ENCODE measurements at regions not wholly inside any gene's neighbourhood (a gene's known extent, or its start where the extent isn't known, plus 50 kb on each side); places are given as distances from the start of the nearest gene placed in this dataset.

- Histone ChIP-seq H3K27me3 (ENCODE audit: control insufficient read depth, insufficient read depth, low read length) (peaks cover 6% of the 10 kb centered on the region), H3K4me1 (ENCODE audit: control insufficient read depth, insufficient read depth, low read length) (peaks cover 9% of the 10 kb centered on the region), H3K36me3 (ENCODE audit: insufficient read depth, low read length) (no peaks in the 10 kb centered on the region), H3K4me3 (ENCODE audit: low read length) (no peak overlapping the region), H3K9me3 (replicated peaks; ENCODE audit: low read length) (no peaks in the 10 kb centered on the region), H3K4me2 (ENCODE audit: low read length) (no peak overlapping the region), H3K9ac (ENCODE audit: low read depth, low read length) (no peak overlapping the region)
These were observed 119.1 kb downstream of the PFKFB3 start for GRCh38 chr10:6321880-6322279.

GRCh38 chr10:6322805-6323204, 120.1 kb downstream of the PFKFB3 start:
- H3K4me2 ChIP-seq (ENCODE audit: low read length): no peak overlapping the region
- no peak overlapping the region for H3K4me3 ChIP-seq (ENCODE audit: low read length)
- H3K9me3 ChIP-seq (replicated peaks; ENCODE audit: low read length): no peaks in the 10 kb centered on the region
- peaks cover 9% of the 10 kb centered on the region for H3K4me1 ChIP-seq (ENCODE audit: control insufficient read depth, insufficient read depth, low read length)
- H3K36me3 ChIP-seq (ENCODE audit: insufficient read depth, low read length): no peaks in the 10 kb centered on the region
- H3K9ac ChIP-seq (ENCODE audit: low read depth, low read length): no peak overlapping the region
- no peaks in the 10 kb centered on the region for H3K27me3 ChIP-seq (ENCODE audit: control insufficient read depth, insufficient read depth, low read length)

- Histone ChIP-seq H3K4me1 (ENCODE audit: control insufficient read depth, insufficient read depth, low read length) (no peaks in the 10 kb centered on the region), H3K4me2 (ENCODE audit: low read length) (peak overlapping the region; percentile 34), H3K9ac (ENCODE audit: low read depth, low read length) (no peak overlapping the region), H3K9me3 (replicated peaks; ENCODE audit: low read length) (no peaks in the 10 kb centered on the region), H3K4me3 (ENCODE audit: low read length) (no peak overlapping the region), H3K36me3 (ENCODE audit: insufficient read depth, low read length) (no peaks in the 10 kb centered on the region), H3K27me3 (ENCODE audit: control insufficient read depth, insufficient read depth, low read length) (no peaks in the 10 kb centered on the region)
These were observed 125.4 kb downstream of the PFKFB3 start for GRCh38 chr10:6327961-6328698.

GRCh38 chr10:6328699-6329423, 126.1 kb downstream of the PFKFB3 start:
- Histone ChIP-seq H3K9ac (ENCODE audit: low read depth, low read length) (no peak overlapping the region), H3K9me3 (replicated peaks; ENCODE audit: low read length) (no peaks in the 10 kb centered on the region)

GRCh38 chr10:6333086-6333485, 130.4 kb downstream of the PFKFB3 start:
- Histone ChIP-seq H3K36me3 (ENCODE audit: insufficient read depth, low read length) (no peaks in the 10 kb centered on the region), H3K4me3 (ENCODE audit: low read length) (no peak overlapping the region), H3K9me3 (replicated peaks; ENCODE audit: low read length) (no peaks in the 10 kb centered on the region), H3K4me2 (ENCODE audit: low read length) (no peak overlapping the region), H3K27me3 (ENCODE audit: control insufficient read depth, insufficient read depth, low read length) (peaks cover 4% of the 10 kb centered on the region), H3K4me1 (ENCODE audit: control insufficient read depth, insufficient read depth, low read length) (no peaks in the 10 kb centered on the region), H3K9ac (ENCODE audit: low read depth, low read length) (no peak overlapping the region)

More at GRCh38 chr10:6328699-6329423, 126.1 kb downstream of the PFKFB3 start:
- Histone ChIP-seq H3K27me3 (ENCODE audit: control insufficient read depth, insufficient read depth, low read length) (no peaks in the 10 kb centered on the region), H3K36me3 (ENCODE audit: insufficient read depth, low read length) (no peaks in the 10 kb centered on the region), H3K4me3 (ENCODE audit: low read length) (no peak overlapping the region), H3K4me1 (ENCODE audit: control insufficient read depth, insufficient read depth, low read length) (no peaks in the 10 kb centered on the region), H3K4me2 (ENCODE audit: low read length) (peak overlapping the region; percentile 34)

- Histone ChIP-seq H3K4me3 (ENCODE audit: low read length) (no peak overlapping the region), H3K4me2 (ENCODE audit: low read length) (no peak overlapping the region), H3K9ac (ENCODE audit: low read depth, low read length) (no peak overlapping the region), H3K27me3 (ENCODE audit: control insufficient read depth, insufficient read depth, low read length) (peaks cover 4% of the 10 kb centered on the region), H3K4me1 (ENCODE audit: control insufficient read depth, insufficient read depth, low read length) (no peaks in the 10 kb centered on the region), H3K36me3 (ENCODE audit: insufficient read depth, low read length) (no peaks in the 10 kb centered on the region), H3K9me3 (replicated peaks; ENCODE audit: low read length) (no peaks in the 10 kb centered on the region)
These were observed 131.2 kb downstream of the PFKFB3 start for GRCh38 chr10:6333973-6334372.

- no peak overlapping the region for H3K9ac ChIP-seq (ENCODE audit: low read depth, low read length)
- H3K9me3 ChIP-seq (replicated peaks; ENCODE audit: low read length): no peaks in the 10 kb centered on the region
- peaks cover 4% of the 10 kb centered on the region for H3K27me3 ChIP-seq (ENCODE audit: control insufficient read depth, insufficient read depth, low read length)
- no peaks in the 10 kb centered on the region for H3K4me1 ChIP-seq (ENCODE audit: control insufficient read depth, insufficient read depth, low read length)
- H3K4me2 ChIP-seq (ENCODE audit: low read length): no peak overlapping the region
- H3K36me3 ChIP-seq (ENCODE audit: insufficient read depth, low read length): no peaks in the 10 kb centered on the region
- H3K4me3 ChIP-seq (ENCODE audit: low read length): no peak overlapping the region
These were observed 133.3 kb downstream of the PFKFB3 start for GRCh38 chr10:6336016-6336415.

GRCh38 chr10:6337382-6337781, 134.7 kb downstream of the PFKFB3 start:
- Histone ChIP-seq H3K27me3 (ENCODE audit: control insufficient read depth, insufficient read depth, low read length) (peaks cover 4% of the 10 kb centered on the region), H3K9ac (ENCODE audit: low read depth, low read length) (no peak overlapping the region), H3K9me3 (replicated peaks; ENCODE audit: low read length) (no peaks in the 10 kb centered on the region), H3K4me3 (ENCODE audit: low read length) (no peak overlapping the region), H3K36me3 (ENCODE audit: insufficient read depth, low read length) (no peaks in the 10 kb centered on the region), H3K4me1 (ENCODE audit: control insufficient read depth, insufficient read depth, low read length) (no peaks in the 10 kb centered on the region), H3K4me2 (ENCODE audit: low read length) (no peak overlapping the region)

- Histone ChIP-seq H3K4me1 (ENCODE audit: control insufficient read depth, insufficient read depth, low read length) (no peaks in the 10 kb centered on the region), H3K9ac (ENCODE audit: low read depth, low read length) (no peak overlapping the region), H3K4me3 (ENCODE audit: low read length) (no peak overlapping the region), H3K4me2 (ENCODE audit: low read length) (no peak overlapping the region), H3K9me3 (replicated peaks; ENCODE audit: low read length) (no peaks in the 10 kb centered on the region), H3K36me3 (ENCODE audit: insufficient read depth, low read length) (no peaks in the 10 kb centered on the region), H3K27me3 (ENCODE audit: control insufficient read depth, insufficient read depth, low read length) (peaks cover 4% of the 10 kb centered on the region)
These were observed 135.6 kb downstream of the PFKFB3 start for GRCh38 chr10:6338361-6338760.

- H3K4me1 ChIP-seq (ENCODE audit: control insufficient read depth, insufficient read depth, low read length): no peaks in the 10 kb centered on the region
- no peak overlapping the region for H3K4me2 ChIP-seq (ENCODE audit: low read length)
- no peaks in the 10 kb centered on the region for H3K36me3 ChIP-seq (ENCODE audit: insufficient read depth, low read length)
- no peak overlapping the region for H3K9ac ChIP-seq (ENCODE audit: low read depth, low read length)
- H3K4me3 ChIP-seq (ENCODE audit: low read length): no peak overlapping the region
- H3K9me3 ChIP-seq (replicated peaks; ENCODE audit: low read length): no peaks in the 10 kb centered on the region
- H3K27me3 ChIP-seq (ENCODE audit: control insufficient read depth, insufficient read depth, low read length): peaks cover 4% of the 10 kb centered on the region
These were observed 137.2 kb downstream of the PFKFB3 start for GRCh38 chr10:6339891-6340290.

GRCh38 chr10:6342096-6342685, 139.5 kb downstream of the PFKFB3 start:
- Histone ChIP-seq H3K4me3 (ENCODE audit: low read length) (no peak overlapping the region), H3K9me3 (replicated peaks; ENCODE audit: low read length) (no peaks in the 10 kb centered on the region), H3K9ac (ENCODE audit: low read depth, low read length) (no peak overlapping the region), H3K27me3 (ENCODE audit: control insufficient read depth, insufficient read depth, low read length) (no peaks in the 10 kb centered on the region), H3K4me1 (ENCODE audit: control insufficient read depth, insufficient read depth, low read length) (peaks cover 9% of the 10 kb centered on the region), H3K36me3 (ENCODE audit: insufficient read depth, low read length) (no peaks in the 10 kb centered on the region), H3K4me2 (ENCODE audit: low read length) (no peak overlapping the region)
